Fibroblast of skin of left biceps (primary cell): ENCODE measurements at regions not wholly inside any gene's neighbourhood (a gene's known extent, or its start where the extent isn't known, plus 50 kb on each side); places are given as distances from the start of the nearest gene placed in this dataset.
"Not testable (repeated sequence)": the region's sequence is repeated elsewhere in the genome, so short reads cannot be mapped to it uniquely, and the experiment has no call there.

Source experiments
- DNase-seq, 2 experiments: peaks; one replicate each; pipeline ENCODE4 v3.0.0-alpha.2; 2013; ENCODE audit warnings: low read depth in 2 of 2

- DNase-seq: no peak
Observed at GRCh38 chr6:112401083-112401482, 54.0 kb downstream of the RFPL4B start.

GRCh38 chr6:112407101-112407590, 60.0 kb downstream of the RFPL4B start:
- no peak for DNase-seq

- no peak for DNase-seq
Observed at GRCh38 chr6:112408522-112408921, 61.4 kb downstream of the RFPL4B start.

GRCh38 chr6:112409311-112409710, 62.2 kb downstream of the RFPL4B start:
- no peak for DNase-seq

GRCh38 chr6:112413780-112414179, 66.7 kb downstream of the RFPL4B start:
- DNase-seq: no peak

GRCh38 chr6:112415366-112415765, 68.2 kb downstream of the RFPL4B start:
- DNase-seq: no peak

- peak; percentile 80 for DNase-seq
Observed at GRCh38 chr6:112416866-112417265, 69.7 kb downstream of the RFPL4B start.

- not testable (repeated sequence) for DNase-seq
Observed at GRCh38 chr6:112427011-112427410, 79.9 kb downstream of the RFPL4B start.

- DNase-seq: no peak
Observed at GRCh38 chr6:112427499-112427898, 80.4 kb downstream of the RFPL4B start.

- DNase-seq: no peak
Observed at GRCh38 chr6:112428477-112428876, 81.3 kb downstream of the RFPL4B start.

GRCh38 chr6:112429226-112429625, 82.1 kb downstream of the RFPL4B start:
- DNase-seq: no peak

- DNase-seq: no peak
Observed at GRCh38 chr6:112431803-112432202, 84.7 kb downstream of the RFPL4B start.

GRCh38 chr6:112432853-112433252, 85.7 kb downstream of the RFPL4B start:
- no peak for DNase-seq

- DNase-seq: no peak
Observed at GRCh38 chr6:112433457-112433856, 86.3 kb downstream of the RFPL4B start.

GRCh38 chr6:112434896-112435435, 87.8 kb downstream of the RFPL4B start:
- no peak for DNase-seq

GRCh38 chr6:112437058-112437457, 89.9 kb downstream of the RFPL4B start:
- DNase-seq: no peak

GRCh38 chr6:112439010-112439409, 91.9 kb downstream of the RFPL4B start:
- DNase-seq: no peak

- peak; percentile 49 to 50 for DNase-seq
Observed at GRCh38 chr6:112439432-112439831, 92.3 kb downstream of the RFPL4B start.

GRCh38 chr6:112441607-112442006, 94.5 kb downstream of the RFPL4B start:
- no peak for DNase-seq

- DNase-seq: peak; percentile 77 to 85
Observed at GRCh38 chr6:112443179-112444065, 96.3 kb downstream of the RFPL4B start.

- not testable (repeated sequence) for DNase-seq
Observed at GRCh38 chr6:112448786-112449185, 101.7 kb downstream of the RFPL4B start.

- DNase-seq: no peak
Observed at GRCh38 chr6:112450663-112451062, 103.5 kb downstream of the RFPL4B start.

- DNase-seq: no peak
Observed at GRCh38 chr6:112457886-112458285, 110.8 kb downstream of the RFPL4B start.
